ENCODE measurements at regions not wholly inside any gene's neighbourhood (a gene's known extent, or its start where the extent isn't known, plus 50 kb on each side); places are given as distances from the start of the nearest gene placed in this dataset.

DNA sequence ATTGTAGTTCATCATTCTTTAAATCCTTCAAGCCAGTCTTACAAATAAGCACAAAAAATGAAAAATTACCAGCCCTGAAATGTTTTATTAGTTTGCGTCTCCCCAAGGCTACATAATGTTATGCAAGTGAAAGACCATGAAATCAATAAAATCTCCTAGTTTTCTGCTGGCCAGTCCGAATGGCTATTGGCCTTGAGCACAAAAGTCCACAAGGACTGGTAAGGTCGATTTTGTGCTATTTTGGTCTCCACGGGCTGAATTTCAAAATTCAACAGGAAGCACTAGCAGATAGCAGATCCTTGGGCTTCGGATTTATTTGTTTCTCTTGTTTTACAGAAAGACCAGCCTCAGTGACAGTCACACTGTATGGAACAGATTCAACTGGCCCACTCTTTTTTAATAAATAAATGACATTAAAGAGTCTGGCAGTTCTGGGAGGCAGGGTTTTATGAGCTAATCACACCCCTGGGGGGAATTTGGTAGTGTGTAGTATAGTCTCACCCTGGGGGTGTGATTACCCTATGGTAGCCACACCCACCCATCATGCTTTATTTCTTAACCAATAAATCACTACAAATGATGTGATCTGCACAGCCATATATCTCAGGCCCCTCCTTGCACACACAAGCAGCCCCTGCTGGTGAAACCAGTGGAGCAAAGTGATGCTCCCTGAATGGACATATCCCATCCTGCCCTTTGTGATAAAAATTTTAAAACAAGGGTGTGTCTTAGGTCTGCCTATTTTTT is 51.1 kb upstream of the TMEM33 start:
- DNase-seq, result no peak

- DNase-seq, result peak; percentile 41 to 73 (median 58)
These were observed 52.4 kb upstream of the TMEM33 start for GRCh38 chr4:41882625-41883347.

GRCh38 chr4:41881981-41882624 is 53.1 kb upstream of the TMEM33 start:
- DNase-seq, result no peak

GRCh38 chr4:41880840-41881831 is 54.1 kb upstream of the TMEM33 start:
- DNase-seq, result peak in 1 of 4 experiments; percentile 6

- no peak for DNase-seq
These were observed 55.0 kb upstream of the TMEM33 start for GRCh38 chr4:41880022-41880837.

DNA sequence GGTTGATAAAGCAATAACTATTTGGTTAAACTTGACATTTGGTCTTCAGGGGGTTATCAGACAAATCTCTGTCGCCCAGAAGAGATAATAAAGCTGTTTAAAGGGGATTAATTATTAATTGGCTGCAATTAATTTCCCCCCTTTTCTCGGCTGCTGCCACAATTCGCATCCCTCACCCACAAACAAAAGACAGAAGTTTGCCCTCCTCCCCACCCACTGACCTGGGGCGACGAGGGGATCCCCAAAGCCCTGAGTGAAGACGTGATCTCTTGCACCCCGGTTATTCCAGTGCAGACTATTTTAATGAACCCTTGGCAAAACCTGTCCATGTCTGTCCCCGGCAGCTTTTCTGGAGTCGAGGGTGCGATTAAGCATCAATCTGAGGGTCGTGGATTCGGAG is 55.7 kb upstream of the TMEM33 start:
- no peak for DNase-seq

DNA sequence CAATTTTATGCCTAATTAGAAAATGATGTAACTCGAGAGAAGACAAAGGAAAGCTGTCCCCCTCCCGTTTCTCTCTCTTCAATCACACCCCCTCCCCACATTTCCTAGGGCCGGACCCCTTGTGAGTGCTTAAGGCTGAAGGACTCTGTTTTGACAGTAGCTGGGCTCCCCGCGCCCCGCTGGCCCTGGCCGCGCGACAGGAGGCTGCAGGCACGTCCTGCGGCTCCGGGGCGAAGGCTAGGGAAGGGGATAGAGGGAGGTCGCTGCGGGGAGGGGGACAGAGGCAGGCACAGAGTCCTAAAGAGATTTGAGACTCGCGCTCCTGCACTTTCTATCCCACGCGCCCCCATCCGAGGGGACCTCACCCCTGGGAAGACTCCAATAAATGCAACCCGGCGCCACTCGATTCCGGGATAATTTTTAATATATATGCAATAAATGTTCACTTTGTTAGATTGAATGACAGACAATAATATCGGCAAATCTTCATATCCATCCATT is 56.2 kb upstream of the TMEM33 start:
- no peak for DNase-seq

GRCh38 chr4:41878170-41878969 is 56.9 kb upstream of the TMEM33 start:
- no peak for DNase-seq

DNA sequence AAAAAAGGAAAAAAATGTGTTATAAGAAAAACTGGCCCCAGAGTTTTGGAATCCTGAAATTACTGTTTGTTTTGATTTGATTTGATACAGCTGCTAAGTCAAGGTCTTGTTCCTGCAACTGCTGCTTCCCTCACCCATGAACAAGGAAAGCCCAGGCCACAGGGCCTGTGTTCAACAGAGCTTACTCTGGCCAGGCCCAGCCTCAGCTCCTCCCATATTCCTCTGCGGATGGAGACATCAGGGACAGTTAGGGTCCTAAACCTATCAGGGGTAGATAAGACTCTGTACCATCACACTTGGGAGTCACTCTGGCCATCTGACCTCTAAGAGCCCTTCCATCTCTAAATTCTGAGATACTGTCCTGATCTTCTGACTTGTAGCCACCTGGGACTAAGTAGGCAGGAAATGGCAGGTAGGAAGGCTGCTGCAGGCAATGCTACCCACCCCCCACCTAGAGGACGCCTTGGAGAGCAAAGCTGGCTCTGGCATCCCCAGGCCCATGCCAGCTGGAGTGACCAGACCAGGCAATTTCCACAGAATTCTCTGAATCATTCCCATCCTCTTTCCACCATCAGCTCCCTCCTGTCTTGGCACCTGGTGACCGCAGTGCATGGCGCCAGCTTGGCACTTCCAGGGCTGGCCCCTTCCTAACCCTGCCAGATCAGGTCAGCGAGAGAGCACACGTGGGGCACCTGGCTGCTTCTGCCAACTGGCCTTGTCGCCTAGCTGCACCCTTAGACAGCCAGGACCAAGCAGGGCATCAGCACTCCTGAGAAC is 58.0 kb upstream of the TMEM33 start:
- DNase-seq, result no peak

DNA sequence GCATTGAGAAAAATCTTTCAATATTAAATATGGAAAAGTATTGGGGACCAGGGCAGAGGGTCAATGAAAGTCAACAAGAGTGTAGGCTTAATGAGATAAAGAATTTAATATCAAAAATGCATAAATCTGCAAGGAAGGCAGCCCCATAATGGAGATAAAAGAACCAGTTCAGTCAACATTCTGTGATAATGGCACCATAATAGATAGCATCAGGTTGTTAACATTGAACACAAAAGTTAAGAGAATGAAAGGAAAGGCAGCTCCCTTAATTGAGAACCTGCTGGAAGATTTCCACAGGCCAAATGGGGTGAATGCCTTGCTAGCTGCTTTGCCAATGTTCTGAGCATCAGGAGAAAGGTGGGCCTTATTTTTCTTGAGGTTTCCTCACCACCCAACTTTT is 60.4 kb upstream of the TMEM33 start:
- no peak for DNase-seq

DNA sequence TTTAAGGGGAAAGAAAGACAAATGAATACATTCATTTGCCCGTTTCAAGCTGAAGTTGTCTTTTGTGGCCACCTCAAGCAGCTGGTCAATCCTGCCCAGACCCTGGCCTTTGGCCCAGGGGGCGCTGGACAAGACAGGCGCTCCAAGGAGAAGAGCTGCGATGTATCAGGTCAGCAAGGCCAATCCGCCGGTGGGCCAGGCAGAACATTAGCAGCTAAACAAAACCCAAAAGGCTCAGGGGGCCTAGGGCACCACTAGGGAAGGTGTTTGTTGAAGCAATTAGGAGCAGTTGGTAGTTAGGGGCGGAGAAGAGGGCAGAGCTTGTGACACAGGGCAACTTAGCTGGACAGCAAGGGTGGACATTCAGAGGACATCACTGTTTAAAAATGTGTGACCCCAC is 60.8 kb upstream of the TMEM33 start:
- no peak for DNase-seq

DNA sequence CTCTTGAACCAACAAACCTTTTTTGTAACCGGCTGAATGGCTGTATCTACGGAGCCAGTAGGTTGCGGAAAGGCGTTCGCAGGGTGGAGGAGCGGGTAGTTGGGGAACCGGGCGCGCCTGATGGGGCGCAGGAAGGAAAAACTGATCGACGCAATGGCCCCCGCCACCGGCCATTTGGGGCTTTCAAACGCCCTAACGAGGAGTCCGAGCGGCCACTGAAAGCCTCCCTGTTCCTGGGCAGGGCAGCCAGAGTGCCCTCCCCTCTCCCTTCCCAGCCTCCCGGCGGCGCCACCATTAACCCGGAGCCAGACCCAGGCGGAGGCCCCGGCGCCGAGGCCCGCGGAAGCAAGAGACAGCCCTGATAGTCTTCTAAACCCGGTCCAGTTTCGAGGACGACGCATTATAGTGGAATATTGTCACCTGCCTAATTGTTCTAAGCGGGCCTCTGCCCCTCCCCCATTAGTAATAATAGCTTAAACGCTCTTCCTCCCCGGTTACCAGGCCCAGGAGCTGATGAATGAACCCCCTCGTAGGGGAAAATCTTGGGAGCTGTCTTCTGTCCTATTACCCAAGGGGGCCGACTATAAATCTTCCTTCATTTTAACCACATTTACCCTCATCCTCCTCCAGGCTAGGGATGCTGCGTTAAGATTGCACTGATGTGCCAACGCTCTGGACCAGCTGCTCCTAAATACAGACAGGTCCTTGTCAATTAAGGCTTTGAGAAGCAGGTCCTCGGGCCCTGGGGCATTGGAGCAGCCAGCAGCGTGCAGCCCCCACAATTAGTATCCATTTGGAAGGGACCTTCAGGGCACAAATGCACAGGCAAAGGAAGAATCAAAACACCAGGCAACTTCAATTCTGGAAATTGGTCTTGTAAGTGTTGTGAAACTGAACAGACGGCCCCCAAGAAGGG is 61.6 kb upstream of the TMEM33 start:
- DNase-seq, result no peak

- no peak for DNase-seq
These were observed 65.2 kb upstream of the TMEM33 start for GRCh38 chr4:41870035-41870434.

- no peak for DNase-seq
These were observed 68.2 kb upstream of the TMEM33 start for GRCh38 chr4:41866799-41867677.

DNA sequence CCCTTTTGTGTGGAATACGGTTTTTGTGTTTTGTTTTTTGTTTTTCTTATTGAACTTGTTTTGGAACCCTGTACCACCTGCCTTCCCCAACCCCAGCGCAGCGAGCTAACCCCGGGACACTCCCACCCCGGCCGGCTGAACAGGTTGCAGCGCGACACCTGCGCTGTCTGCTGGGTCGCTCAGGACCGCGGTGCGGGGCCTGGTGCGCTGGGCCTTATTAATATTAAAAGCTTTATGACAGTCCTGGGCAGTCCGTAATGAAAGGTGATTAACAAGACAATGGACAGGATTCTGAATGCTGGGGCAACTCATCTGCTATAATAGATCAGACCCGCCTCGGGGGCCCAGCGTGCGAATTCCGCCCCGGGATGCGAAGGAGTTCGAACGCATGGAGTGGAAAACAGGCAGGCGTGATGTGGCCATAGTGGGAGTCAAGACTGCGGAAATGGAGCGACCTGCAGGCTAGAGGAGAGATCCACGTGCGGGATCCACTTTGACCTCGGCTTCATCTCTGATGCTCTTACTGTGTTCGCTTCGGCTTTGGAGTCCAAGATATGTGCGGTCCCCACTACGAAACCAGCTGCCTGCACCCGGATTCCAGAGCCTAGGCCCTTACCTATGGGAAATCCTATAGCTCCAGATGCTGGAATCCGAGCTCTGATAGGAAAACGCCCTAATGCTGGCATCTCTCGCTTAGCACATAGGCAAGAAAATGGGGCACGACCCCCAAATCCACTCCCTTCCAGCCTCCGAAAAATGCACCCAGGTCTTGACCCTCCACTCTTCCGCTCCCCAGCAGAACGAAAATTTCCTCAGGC is 69.0 kb upstream of the TMEM33 start:
- no peak for DNase-seq

DNA sequence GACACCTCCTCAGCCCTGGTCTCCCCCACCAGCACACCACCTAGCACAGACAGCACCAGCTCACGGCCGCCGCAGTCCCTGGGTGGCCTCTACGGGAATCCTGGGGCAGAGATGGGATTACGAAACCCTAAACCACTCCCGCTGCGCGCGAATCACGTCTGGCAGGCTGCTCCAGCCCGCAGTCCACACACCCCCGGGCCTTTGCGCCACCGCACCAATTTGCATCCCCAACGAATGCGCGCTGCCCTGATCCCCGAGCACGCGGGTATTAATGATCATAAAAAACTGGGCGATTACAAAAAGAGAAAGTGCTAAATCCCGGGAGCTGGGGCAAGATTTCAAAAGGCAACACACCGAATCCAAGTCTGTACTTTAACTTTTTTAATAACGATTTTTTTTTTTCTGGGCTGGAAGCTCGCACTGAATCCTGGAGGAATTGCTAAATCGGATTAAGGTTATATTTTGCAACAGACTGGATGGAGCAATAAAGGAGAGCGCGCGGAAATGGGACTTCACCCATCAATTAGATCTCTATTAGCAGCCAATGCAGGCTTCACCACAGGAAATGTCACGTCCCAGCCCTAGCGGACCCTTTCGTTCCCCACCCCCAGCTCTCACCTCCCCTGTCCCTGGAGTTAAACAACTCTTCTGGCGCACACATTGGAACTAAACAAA is 69.8 kb upstream of the TMEM33 start:
- peak in 1 of 4 experiments; percentile 15 for DNase-seq
